ENCODE measurements at regions not wholly inside any gene's neighbourhood (a gene's known extent, or its start where the extent isn't known, plus 50 kb on each side); places are given as distances from the start of the nearest gene placed in this dataset.

DNA sequence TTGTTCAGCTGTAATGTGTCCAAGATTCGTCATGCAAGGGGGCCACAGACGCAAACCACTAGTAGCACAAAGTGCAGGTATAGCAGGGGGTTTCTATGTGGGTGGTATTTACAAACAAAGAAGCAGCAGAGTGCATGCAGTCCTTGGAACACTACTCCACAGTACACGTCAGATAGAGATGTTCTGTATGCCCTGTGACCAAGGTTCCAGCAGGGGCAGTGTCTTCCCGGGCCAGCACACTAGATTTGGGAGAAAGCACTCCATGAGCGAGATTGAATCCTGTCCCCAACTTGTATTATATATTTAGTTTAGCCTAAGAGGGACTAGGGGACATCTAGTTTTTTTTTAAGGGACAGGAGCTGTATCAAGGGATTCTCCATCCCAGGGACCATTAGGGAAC, 54.4 kb upstream of the ESX1 start:
- TF ChIP-seq POLR2A (IDR thresholded peaks at IDR 0.05), result no peak
- TF ChIP-seq, protein P1, sequence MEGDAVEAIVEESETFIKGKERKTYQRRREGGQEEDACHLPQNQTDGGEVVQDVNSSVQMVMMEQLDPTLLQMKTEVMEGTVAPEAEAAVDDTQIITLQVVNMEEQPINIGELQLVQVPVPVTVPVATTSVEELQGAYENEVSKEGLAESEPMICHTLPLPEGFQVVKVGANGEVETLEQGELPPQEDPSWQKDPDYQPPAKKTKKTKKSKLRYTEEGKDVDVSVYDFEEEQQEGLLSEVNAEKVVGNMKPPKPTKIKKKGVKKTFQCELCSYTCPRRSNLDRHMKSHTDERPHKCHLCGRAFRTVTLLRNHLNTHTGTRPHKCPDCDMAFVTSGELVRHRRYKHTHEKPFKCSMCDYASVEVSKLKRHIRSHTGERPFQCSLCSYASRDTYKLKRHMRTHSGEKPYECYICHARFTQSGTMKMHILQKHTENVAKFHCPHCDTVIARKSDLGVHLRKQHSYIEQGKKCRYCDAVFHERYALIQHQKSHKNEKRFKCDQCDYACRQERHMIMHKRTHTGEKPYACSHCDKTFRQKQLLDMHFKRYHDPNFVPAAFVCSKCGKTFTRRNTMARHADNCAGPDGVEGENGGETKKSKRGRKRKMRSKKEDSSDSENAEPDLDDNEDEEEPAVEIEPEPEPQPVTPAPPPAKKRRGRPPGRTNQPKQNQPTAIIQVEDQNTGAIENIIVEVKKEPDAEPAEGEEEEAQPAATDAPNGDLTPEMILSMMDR (IDR thresholded peaks at IDR 0.05), result no peak
- Histone ChIP-seq H3K9me3 (no peaks in the 10 kb centered on the region), H3K4me3 (no peak overlapping the region), H3K4me1 (no peaks in the 10 kb centered on the region), H3K27ac (no peak overlapping the region), H3K36me3 (no peaks in the 10 kb centered on the region), H3K27me3 (no peaks in the 10 kb centered on the region)
- no peak for DNase-seq

GRCh38 chrX:104307341-104307740, 52.6 kb upstream of the ESX1 start:
- Histone ChIP-seq H3K4me1 (no peaks in the 10 kb centered on the region), H3K27ac (no peak overlapping the region), H3K36me3 (no peaks in the 10 kb centered on the region), H3K27me3 (no peaks in the 10 kb centered on the region), H3K9me3 (no peaks in the 10 kb centered on the region), H3K4me3 (no peak overlapping the region)
- TF ChIP-seq POLR2A (IDR thresholded peaks at IDR 0.05), result no peak
- DNase-seq, result no peak

- H3K36me3 ChIP-seq, result no peaks in the 10 kb centered on the region
- H3K9me3 ChIP-seq, result no peaks in the 10 kb centered on the region
- no peaks in the 10 kb centered on the region for H3K4me1 ChIP-seq
- no peak overlapping the region for H3K27ac ChIP-seq
- no peaks in the 10 kb centered on the region for H3K27me3 ChIP-seq
- no peak for DNase-seq
- TF ChIP-seq, protein P1 (IDR thresholded peaks at IDR 0.05), result no peak
- TF ChIP-seq POLR2A (IDR thresholded peaks at IDR 0.05), result no peak
- no peak overlapping the region for H3K4me3 ChIP-seq
These were observed 51.4 kb upstream of the ESX1 start for GRCh38 chrX:104306180-104306579.

All from Peyer's patch (tissue), 4 donors.